ENCODE measurements at regions not wholly inside any gene's neighbourhood (a gene's known extent, or its start where the extent isn't known, plus 50 kb on each side); places are given as distances from the start of the nearest gene placed in this dataset.

GRCh38 chr1:209100460-209100859 lies 483.1 kb upstream of the CAMK1G start:
- TF ChIP-seq TAF1 (IDR thresholded peaks at IDR 0.05; ENCODE audit: low read depth) (no peak), CREB1 (IDR thresholded peaks at IDR 0.05; ENCODE audit: low read depth) (no peak)

Measured in Ishikawa (cell line).